GM18507 (cell line): ENCODE measurements at regions not wholly inside any gene's neighbourhood (a gene's known extent, or its start where the extent isn't known, plus 50 kb on each side); places are given as distances from the start of the nearest gene placed in this dataset.
"Not testable (repeated sequence)": the region's sequence is repeated elsewhere in the genome, so short reads cannot be mapped to it uniquely, and the experiment has no call there.

Source experiments
- DNase-seq: peaks from one replicate; pipeline ENCODE4 v3.0.0; 2011; ENCODE audit warnings: low read depth; ENCODE audit not compliant: insufficient read length; ENCODE audit errors: extremely low spot score
- FAIRE-seq: peaks from 2 replicates; lab custom pipeline; 2011; peaks lifted over from hg19 to GRCh38; lab: Jason Lieb, UNC

DNA sequence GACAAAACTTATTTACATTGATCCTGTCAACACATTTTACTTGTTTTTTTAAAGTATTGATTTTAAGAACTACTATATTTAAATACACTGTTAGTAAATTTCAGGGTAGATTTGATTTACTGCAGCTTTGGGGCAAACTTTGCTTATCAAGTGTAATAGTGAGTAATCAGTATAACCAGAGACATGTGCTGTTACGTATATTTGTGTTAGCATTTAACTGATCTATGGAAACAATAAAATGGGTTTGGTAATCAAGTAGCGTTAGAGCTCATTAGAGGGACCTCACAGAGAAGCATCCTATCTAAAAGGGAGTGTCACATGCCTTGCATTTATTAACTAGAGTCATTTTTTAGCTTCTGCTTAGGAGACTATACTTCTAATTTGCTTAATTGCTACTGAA is 131.5 kb upstream of the ALCAM start:
- DNase-seq (no peak), FAIRE-seq (no peak)

DNA sequence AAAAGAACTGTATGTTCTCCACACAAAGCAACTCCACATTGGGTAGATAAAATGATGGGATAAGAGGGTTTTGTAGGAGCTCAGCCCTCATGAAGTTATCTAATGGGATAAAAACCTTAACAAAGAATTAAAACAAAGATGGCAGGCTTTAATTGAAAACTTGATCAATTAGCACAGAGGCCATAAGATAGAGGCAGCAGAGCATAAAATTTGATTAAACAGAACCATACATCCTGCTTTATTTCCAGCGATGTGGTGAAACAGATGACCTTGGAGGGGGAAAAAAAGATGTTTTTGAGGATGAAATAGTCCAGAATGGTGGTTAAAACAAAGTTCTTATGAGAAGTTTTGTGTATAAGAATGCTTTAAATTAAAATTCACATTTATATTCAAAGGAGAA is 130.9 kb upstream of the ALCAM start:
- no peak for FAIRE-seq

DNA sequence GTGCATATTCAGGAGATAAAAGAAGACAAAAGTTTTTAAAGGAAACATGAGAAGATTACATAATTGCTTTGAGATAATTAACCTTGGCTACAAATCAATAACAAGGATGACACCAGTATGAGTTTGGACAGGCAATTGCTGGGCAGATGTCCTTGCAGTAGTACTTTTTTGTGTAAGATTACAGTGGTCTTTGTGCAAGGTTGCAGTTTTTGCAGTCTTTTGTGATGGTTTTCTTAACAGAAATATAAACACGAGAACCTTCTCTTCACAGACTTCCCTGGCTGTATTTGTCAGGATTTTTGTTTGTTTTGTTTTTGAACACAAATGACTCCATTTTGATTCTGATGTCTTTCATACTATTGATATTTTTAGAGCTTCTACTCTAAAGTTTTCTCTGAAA is 128.3 kb upstream of the ALCAM start:
- FAIRE-seq (no peak), DNase-seq (no peak)

More for the DNA sequence above, 130.9 kb upstream of the ALCAM start:
- no peak for DNase-seq

DNA sequence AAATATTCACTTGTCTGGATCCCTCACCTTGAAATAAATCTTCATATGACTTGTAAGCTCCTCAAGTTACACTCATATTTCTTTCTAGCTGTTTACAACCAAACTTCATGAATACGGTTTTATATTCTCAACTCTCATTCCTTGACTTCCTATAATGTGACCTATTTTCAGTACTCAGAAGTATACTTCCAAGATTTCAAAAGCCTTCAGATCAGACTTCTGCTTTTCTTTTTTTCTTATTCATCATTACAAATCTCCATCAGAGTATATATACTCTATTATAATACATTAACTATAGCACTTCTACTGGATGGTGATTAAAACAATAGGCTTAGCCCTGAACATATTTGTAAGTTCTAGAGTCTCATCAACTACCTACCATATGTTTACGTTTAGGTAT is 123.6 kb upstream of the ALCAM start:
- no peak for DNase-seq
- FAIRE-seq = no peak

DNA sequence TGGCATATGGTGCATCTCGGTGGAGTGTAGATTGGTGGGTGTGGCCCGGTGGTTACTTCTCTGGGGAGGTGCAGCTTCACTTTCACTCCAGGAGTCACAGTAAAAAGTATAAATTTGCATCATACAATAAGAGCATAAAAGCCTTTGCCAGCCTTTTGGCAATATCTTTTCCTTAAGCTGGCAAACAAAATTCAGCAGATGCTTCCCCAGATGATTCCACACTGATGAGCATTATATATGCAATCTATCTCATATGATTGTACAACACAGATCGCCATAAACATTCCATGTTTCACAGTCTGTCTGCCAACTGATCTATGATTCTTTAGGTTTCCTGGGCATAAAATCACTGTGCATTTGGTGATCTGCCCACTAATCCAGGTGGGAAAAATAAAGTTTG is 120.2 kb upstream of the ALCAM start:
- no peak for FAIRE-seq
- no peak for DNase-seq

DNA sequence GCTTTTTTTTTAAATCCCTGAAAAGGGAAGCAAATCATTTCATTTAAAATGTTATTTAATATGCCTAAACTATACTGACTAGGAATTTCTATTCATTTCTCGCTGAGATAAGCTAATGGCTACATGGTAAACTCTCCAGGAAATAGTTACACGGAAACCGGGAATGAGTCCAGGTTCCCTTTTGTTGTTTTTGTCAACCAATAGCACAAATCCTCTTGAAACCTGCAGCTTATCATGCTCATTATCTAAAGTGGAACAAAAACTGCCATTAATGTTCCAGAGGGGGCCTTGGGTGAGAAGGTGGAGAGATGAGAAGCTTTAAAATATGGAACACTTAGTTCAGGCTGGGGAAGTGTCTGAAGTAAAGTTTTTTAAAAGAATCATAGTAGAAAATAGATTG is 113.5 kb upstream of the ALCAM start:
- FAIRE-seq (no peak), DNase-seq (no peak)

DNA sequence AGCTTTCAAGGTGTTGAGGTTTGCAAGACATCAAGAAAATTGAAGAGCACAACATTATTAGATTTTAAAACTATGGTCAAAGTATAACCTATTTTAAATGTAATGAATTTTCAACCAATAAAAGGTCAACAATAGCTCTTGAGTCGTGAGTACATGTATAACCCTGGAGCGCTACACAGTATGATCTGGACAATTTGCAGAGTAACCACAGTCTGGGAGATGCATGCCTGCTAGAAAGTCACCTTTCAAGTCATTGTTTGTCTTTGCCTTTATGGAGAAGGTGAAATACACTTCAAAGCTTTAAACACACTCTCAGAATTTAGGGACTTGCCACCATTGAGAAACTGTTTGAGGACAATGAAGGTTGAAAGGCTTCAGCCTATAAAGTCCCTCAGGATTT is 112.6 kb upstream of the ALCAM start:
- no peak for DNase-seq
- no peak for FAIRE-seq

DNA sequence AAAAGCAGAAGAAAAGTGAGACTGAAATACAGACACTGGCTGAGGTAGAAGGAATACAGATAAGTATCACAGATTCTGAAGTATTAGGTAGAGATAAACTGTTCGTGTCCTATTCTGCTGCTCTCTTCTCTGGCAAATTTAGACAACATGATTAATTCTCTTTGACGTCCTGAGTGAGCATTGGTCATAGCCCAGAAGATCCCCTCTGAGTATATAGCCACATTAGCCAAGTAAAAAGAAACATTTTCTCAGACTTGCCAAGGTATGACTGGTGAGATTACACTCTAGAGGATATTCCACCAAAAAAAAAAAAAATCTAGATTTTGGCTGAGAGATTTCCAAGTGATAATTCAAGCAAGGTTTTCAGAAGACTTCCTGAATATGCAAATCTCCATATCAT is 111.4 kb upstream of the ALCAM start:
- FAIRE-seq = no peak

DNA sequence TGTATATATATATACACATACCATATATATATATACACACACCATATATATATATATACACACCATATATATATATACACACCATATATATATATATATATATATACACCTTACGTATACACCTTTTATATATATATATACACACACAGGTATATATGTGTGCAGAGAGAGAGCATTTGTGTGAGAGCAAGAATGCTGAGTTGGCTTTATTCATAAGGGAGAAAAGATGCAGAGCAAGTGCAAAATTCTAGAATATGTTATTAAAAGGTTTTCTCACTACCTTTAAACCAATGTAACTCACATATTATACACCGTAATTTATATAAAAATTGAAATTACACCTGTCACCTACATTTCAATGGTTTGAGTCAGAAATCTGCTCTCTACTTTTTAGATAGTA is 107.2 kb upstream of the ALCAM start:
- FAIRE-seq (no peak), DNase-seq (no peak)

More for the DNA sequence above, 111.4 kb upstream of the ALCAM start:
- no peak for DNase-seq

DNA sequence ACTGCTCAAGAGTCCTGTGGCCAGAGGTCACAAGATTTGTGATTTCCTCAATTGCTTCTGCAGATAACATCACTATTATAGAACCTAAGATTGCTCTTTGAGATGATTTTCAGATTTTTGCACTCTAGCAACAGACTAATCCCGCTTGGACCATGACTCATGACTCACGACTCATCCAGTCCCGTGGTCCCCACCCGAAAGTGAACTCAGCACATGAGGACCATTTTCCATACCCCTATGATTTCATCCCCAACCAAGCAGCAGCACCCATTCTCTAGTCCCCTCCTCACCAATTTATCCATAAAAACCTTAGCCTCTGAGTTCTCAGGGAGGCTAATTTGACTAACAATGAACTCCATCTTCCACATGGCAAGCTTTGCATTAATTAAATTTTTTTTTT is 106.3 kb upstream of the ALCAM start:
- DNase-seq (no peak), FAIRE-seq (no peak)

DNA sequence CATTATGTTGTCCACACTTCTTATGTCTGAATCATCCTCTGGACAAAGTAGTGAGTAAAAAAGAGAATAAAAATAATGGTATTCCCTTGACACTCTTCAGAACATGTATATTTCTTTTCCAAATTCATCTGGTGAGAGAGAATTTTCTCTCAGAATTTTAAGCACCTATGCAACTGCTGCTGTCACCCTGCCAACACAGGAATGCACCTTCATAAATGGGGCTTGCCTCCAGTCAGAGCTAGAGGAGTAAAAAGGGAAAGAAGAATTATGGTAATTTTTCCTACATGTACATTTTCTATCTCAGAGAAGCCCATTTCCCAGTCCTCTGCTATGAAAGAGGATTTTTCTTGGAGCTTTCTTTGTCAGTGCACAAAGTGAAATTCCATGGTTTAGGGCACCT is 92.2 kb upstream of the ALCAM start:
- FAIRE-seq (no peak), DNase-seq (no peak)

DNA sequence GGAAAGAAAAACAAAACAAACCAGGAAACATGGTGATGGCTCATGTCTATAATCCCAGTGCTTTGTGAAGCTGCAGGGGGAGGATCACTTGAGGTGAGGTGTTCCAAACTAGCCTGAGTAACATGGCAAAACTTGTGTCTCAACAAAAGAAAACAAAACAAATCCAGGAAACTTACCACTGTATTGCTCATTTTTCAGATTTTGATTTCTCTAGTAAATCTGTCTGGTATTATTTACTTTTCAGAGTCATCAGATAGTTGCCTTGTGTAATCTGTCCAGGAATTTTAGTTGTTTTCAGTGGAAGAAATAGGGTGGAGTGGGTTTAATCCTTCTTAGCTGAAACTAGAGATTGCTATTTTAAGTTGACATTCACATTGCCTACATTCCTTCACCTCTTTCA is 91.8 kb upstream of the ALCAM start:
- FAIRE-seq (no peak), DNase-seq (no peak)

DNA sequence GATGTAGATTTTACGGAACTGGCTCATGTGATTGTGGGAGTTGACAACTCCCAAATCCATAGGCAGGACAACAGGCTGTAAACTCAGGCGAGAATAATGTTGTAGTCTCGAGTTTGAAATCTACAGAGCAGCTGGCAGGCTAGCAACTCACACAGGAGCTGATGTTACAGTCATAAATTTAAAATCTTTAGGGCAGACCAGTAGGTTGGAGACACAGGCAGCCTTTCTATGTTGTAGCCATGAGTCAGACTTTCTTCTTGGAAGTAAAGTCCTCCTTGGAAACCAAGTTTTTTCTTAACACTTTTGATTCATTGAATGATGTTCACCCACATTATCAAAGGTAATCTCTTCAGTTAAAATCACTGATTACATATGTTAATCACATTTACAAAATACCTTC is 89.1 kb upstream of the ALCAM start:
- FAIRE-seq = no peak
- no peak for DNase-seq

DNA sequence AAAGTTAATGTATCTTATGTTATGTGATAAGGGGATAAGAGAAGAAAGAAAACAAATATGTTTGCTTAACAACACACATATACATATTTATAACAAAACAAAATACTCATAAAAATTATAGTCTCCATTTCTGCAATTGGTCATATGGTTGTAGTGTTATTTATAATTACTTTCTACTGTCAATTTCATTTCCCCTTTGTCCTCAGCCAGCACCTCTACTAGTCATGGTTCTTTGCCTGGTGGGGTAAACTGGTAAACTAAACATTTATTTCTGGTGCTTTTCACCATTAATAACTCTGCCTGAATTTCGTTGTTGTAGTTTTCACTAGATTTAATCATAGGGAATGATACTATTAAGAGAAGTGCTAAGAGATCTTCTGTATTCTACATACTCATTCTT is 88.0 kb upstream of the ALCAM start:
- no peak for DNase-seq
- FAIRE-seq = no peak

DNA sequence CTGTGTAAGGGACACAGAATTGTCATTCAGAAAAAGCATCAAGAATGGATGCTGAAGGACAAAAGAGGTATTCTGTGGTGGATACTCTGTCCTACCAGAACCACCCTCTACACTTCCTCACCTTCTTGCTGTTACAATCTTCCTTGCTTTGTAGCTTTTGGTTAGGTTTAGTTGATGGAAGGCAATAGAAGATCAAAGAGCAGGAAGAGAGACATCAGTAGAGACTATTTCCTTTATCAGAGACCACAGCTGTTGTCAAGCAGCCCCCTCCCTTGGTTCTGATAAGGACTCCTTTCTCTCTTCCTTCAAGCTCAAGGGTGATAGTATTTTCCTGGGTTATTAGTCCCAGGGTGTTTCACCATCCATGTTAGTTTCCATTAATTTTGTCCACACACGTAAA is 84.7 kb upstream of the ALCAM start:
- FAIRE-seq = no peak
- no peak for DNase-seq

DNA sequence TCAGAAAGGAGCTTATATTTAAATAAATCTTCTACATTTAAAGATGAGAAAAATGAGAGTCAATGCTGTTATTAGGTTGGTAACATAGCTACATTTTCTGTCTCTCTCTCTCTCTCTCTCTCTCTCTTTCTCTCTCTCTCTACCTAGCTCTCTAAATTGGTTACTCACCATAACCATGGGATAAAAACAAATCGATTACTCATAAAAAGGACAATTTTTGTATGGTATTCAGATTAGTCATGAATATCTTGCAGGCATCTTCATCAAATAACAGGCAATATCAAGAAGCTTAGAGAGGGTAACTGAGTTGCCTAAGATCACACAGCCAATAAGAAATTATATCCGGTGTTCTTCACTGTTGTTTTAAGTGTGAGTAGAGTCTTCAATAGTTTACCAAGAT is 81.8 kb upstream of the ALCAM start:
- FAIRE-seq = no peak
- DNase-seq = no peak

DNA sequence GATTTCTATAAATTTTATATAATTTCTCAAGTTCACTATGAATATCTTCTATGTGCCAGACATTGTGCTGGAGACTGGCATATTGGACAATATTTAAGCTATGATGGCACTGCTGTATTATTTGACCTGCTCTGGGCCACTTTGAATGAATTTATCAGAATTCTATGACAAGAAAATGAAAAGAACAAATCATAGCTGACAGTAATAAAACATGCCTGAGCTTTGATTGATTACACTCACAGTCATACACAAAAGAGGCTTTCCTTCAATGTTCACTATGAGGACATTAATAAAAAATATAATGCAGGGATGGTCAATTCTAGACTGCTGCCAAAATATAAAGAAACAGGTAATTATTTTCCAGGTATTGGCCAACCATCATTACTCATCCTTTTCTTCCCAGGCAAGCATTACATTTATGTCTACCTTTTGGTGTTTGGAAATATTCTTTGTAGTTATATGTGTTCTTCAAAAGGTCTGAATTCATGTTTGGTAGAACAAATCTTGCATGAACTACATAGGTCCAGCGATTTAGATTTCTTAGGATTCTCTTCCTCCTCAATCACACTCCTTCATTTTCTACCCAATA is 81.0 kb upstream of the ALCAM start:
- FAIRE-seq = no peak
- DNase-seq = no peak

DNA sequence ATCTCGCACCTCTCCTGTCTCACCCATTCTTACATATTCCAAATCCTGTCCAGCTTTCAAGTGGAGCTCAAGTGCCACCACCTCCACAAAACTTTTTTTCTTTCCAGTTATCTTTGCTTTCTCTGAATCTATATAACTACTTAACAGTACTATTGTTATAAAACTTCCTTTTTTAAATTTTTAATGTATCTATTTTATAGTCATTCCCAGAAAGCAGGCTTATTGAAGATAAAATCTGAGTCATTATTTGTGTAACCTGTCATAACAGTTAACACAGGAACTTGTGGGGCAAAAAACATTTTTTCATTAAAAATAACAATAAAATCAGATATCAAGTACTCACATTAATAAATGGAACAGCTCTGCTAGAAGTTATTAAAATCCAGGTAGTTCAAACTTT is 73.3 kb upstream of the ALCAM start:
- DNase-seq (no peak), FAIRE-seq (no peak)

DNA sequence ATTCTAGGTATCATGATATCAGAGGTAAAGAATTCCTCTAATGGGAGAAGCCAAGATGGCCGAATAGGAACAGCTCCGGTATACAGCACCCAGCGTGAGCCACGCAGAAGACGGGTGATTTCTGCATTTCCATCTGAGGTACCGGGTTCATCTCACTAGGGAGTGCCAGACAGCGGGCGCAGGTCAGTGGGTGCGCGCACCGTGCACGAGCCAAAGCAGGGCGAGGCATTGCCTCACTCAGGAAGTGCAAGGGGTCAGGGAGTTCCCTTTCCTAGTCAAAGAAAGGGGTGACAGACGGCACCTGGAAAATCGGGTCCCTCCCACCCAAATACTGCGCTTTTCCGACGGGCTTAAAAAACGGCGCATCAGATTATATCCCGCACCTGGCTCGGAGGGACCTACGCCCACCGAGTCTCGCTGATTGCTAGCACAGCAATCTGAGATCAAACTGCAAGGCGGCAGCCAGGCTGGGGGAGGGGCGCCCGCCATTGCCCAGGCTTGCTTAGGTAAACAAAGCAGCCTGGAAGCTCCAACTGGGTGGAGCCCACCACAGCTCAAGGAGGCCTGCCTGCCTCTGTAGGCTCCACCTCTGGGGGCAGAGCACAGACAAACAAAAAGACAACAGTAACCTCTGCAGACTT is 70.4 kb upstream of the ALCAM start:
- not testable (repeated sequence) for FAIRE-seq, DNase-seq

DNA sequence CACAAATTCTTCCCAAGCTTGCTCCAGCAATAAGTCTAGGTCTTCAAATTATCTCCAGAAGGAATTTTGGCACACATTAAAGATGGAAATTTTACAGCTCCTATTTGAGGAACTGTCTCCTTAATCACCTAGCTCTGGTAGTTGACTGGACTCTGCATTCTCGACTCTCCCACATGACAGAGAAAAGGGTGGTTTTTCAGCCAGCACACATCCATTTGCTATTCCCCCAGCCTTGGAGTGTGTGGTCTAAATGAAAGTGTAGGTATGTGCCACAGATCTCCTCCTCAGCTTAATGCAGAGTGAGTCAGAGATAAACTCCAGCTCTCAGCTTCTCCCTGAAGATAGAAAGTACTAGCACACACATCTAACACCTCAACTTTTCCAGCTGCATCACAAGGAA is 62.2 kb upstream of the ALCAM start:
- no peak for FAIRE-seq
- no peak for DNase-seq

DNA sequence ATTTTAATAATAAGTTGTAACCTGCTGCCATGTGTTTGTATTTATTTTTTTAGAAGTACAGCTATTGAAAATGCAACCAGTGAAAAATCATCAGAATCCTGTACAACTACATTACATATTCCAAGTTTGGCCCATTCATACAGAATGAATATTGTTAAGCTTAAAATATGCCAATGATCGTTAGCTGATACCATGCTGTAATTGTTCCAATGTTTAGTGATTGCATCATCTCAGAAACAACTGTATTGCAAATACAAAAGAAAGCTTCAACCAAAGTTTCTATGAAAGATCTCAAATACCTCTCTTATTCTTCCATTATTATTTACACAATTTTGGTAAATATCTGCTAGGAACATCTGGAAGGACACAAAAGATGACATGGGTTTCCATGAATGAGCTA is 51.6 kb upstream of the ALCAM start:
- DNase-seq (no peak), FAIRE-seq (no peak)

DNA sequence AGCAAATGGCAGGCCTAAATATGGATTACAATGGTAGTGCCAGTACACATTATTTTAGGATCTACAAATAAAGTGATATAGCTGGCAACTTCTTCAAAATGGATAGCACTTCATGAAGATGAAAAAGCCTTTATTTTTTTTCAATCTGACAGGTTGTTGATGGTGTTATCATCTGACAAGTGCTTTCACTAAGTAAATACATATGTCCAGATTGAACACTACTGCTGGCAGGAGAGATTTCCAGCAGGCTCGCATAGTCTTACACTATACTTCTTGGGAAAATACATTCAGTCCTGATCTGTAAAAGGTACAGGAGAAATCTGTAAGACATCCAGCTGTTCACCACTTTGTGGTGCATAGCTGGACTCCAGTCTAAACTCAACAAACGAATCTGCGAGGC is 50.9 kb upstream of the ALCAM start:
- no peak for DNase-seq
- FAIRE-seq = no peak
